ENCODE measurements at regions not wholly inside any gene's neighbourhood (a gene's known extent, or its start where the extent isn't known, plus 50 kb on each side); places are given as distances from the start of the nearest gene placed in this dataset.

- Mint-ChIP-seq H3K36me3 (ENCODE audit: low read depth) (no peaks in the 10 kb centered on the region), H3K27me3 (no peaks in the 10 kb centered on the region), H3K27ac (no peak overlapping the region), H3K4me3 (no peak overlapping the region), H3K4me1 (no peaks in the 10 kb centered on the region), H3K9me3 (peaks cover 3% of the 10 kb centered on the region)
- no peak for DNase-seq
- POLR2A ChIA-PET = no interaction called here
- TF ChIP-seq CTCF (IDR thresholded peaks at IDR 0.05) = no peak
- intact Hi-C loops (cut with micrococcal nuclease) = no loop called here
- no peak for ATAC-seq (ENCODE audit: low read depth)
- CTCF ChIA-PET = no interaction called here
Measured at GRCh38 chr6:91280494-91280830, 693.6 kb upstream of the MAP3K7 start.

GRCh38 chr6:91279740-91280493 lies 693.0 kb upstream of the MAP3K7 start:
- ChIA-PET POLR2A (no interaction called here), CTCF (no interaction called here)
- no peak for ATAC-seq (ENCODE audit: low read depth)
- no peak for DNase-seq
- intact Hi-C loops (cut with micrococcal nuclease) = no loop called here
- Mint-ChIP-seq H3K36me3 (ENCODE audit: low read depth) (no peaks in the 10 kb centered on the region), H3K27me3 (no peaks in the 10 kb centered on the region), H3K4me3 (no peak overlapping the region), H3K27ac (no peak overlapping the region), H3K9me3 (peaks cover 3% of the 10 kb centered on the region), H3K4me1 (no peaks in the 10 kb centered on the region)
- TF ChIP-seq CTCF (IDR thresholded peaks at IDR 0.05) = no peak

- Mint-ChIP-seq H3K36me3 (ENCODE audit: low read depth) (no peaks in the 10 kb centered on the region), H3K4me3 (no peak overlapping the region), H3K4me1 (no peaks in the 10 kb centered on the region), H3K27me3 (no peaks in the 10 kb centered on the region), H3K27ac (no peak overlapping the region), H3K9me3 (peaks cover 3% of the 10 kb centered on the region)
- TF ChIP-seq CTCF (IDR thresholded peaks at IDR 0.05) = no peak
- ChIA-PET CTCF (no interaction called here), POLR2A (no interaction called here)
- intact Hi-C loops (cut with micrococcal nuclease) = no loop called here
- DNase-seq = no peak
- ATAC-seq (ENCODE audit: low read depth) = no peak
Measured at GRCh38 chr6:91278416-91278815, 691.5 kb upstream of the MAP3K7 start.

- Mint-ChIP-seq H3K27ac (no peak overlapping the region), H3K4me1 (no peaks in the 10 kb centered on the region), H3K27me3 (no peaks in the 10 kb centered on the region), H3K4me3 (no peak overlapping the region), H3K9me3 (no peaks in the 10 kb centered on the region), H3K36me3 (ENCODE audit: low read depth) (no peaks in the 10 kb centered on the region)
- DNase-seq (no peak), ATAC-seq (ENCODE audit: low read depth) (no peak)
- intact Hi-C loops (cut with micrococcal nuclease) = no loop called here
- CTCF ChIA-PET = no interaction called here
- POLR2A ChIA-PET = no interaction called here
- no peak for TF ChIP-seq CTCF (IDR thresholded peaks at IDR 0.05)
Measured at GRCh38 chr6:91276315-91276714, 689.4 kb upstream of the MAP3K7 start.

GRCh38 chr6:91273729-91274128 lies 686.9 kb upstream of the MAP3K7 start:
- ChIA-PET POLR2A (no interaction called here), CTCF (no interaction called here)
- DNase-seq (no peak), ATAC-seq (ENCODE audit: low read depth) (no peak)
- intact Hi-C loops (cut with micrococcal nuclease) = no loop called here
- no peaks in the 10 kb centered on the region for H3K36me3 Mint-ChIP-seq (ENCODE audit: low read depth)
- no peaks in the 10 kb centered on the region for H3K27me3 Mint-ChIP-seq
- peaks cover 3% of the 10 kb centered on the region for H3K9me3 Mint-ChIP-seq
- H3K4me3 Mint-ChIP-seq = no peak overlapping the region
- TF ChIP-seq CTCF (IDR thresholded peaks at IDR 0.05) = no peak
- H3K4me1 Mint-ChIP-seq = no peaks in the 10 kb centered on the region
- no peak overlapping the region for H3K27ac Mint-ChIP-seq

Data from activated B cell treated with CpG ODN at 0.5 μM for 24 hours (primary cell).